K562 (cell line): ENCODE measurements at regions not wholly inside any gene's neighbourhood (a gene's known extent, or its start where the extent isn't known, plus 50 kb on each side); places are given as distances from the start of the nearest gene placed in this dataset.
A peak's percentile ranks its signal among the peaks of the same experiment; 100 is the strongest.

Experiments
- BRD4 ChIP-seq: fragments of 200-600 bp; sonication (generic); IDR thresholded peaks from 2 replicates; pipeline ENCODE4 v1.6.1; 2017; ENCODE audit warnings: inconsistent platforms
- BRF1 ChIP-seq: IDR thresholded peaks from 3 replicates; pipeline ENCODE4 v1.6.1; 2011; ENCODE audit warnings: borderline replicate concordance, mild to moderate bottlenecking; ENCODE audit not compliant: insufficient read length; ENCODE audit errors: extremely low read depth
- ETS2 ChIP-seq: IDR thresholded peaks from 2 replicates; pipeline ENCODE4 v1.6.1; 2016; ENCODE audit warnings: borderline replicate concordance, missing genetic modification characterization, mild to moderate bottlenecking, moderate library complexity, missing compliant biosample characterization; ENCODE audit not compliant: poor library complexity, severe bottlenecking
- HINFP ChIP-seq: fragments of 450-650 bp; conservative IDR thresholded peaks from 2 replicates; pipeline ENCODE4 v1.6.1; 2016; ENCODE audit warnings: missing genetic modification characterization, low read depth, mild to moderate bottlenecking, control low read depth, missing compliant biosample characterization
- HMG20A ChIP-seq: fragments of 450-650 bp; formaldehyde crosslinking; conservative IDR thresholded peaks from 2 replicates; pipeline ENCODE4 v1.4.0; 2020; ENCODE audit warnings: mild to moderate bottlenecking, mixed read lengths
- MAZ ChIP-seq, 2 experiments: fragments of 450-650 bp in 1 of 2; sonication (generic) in 1 of 2; formaldehyde crosslinking; IDR thresholded peaks in 1 of 2; conservative IDR thresholded peaks in 1 of 2; 2 replicates each; pipeline versions ENCODE4 v1.4.0 to v1.5.0; 2020; ENCODE audit warnings: mild to moderate bottlenecking in 1 of 2, missing genetic modification reagents in 1 of 2
- PBX2 ChIP-seq, 2 experiments: IDR thresholded peaks in 1 of 2; conservative IDR thresholded peaks in 1 of 2; 2 replicates each; pipeline ENCODE4 v1.6.1; 2016; ENCODE audit warnings: low read depth in 2 of 2, mild to moderate bottlenecking in 1 of 2, missing compliant biosample characterization in 1 of 2, missing genetic modification characterization in 1 of 2, moderate library complexity in 1 of 2
- PKNOX1 ChIP-seq: fragments of 450-650 bp; IDR thresholded peaks from 2 replicates; pipeline ENCODE4 v1.6.1; 2016
- POLR2AphosphoS5 ChIP-seq: IDR thresholded peaks from 2 replicates; pipeline ENCODE4 v1.6.1; 2011; ENCODE audit warnings: mild to moderate bottlenecking, low read depth, low read length, moderate library complexity; ENCODE audit not compliant: control insufficient read depth, insufficient read depth
- RBFOX2 ChIP-seq: fragments of 200-400 bp; formaldehyde crosslinking; IDR thresholded peaks from 2 replicates; pipeline ENCODE4 v1.6.1; 2017; ENCODE audit warnings: low read depth, mild to moderate bottlenecking, low read length, moderate library complexity
- TSHZ1 ChIP-seq: fragments of 250-450 bp; sonication (Bioruptor Pico); IDR thresholded peaks from 2 replicates; pipeline ENCODE4 v1.4.0; 2020; ENCODE audit warnings: mild to moderate bottlenecking, moderate library complexity
- YBX1 ChIP-seq: fragments of 450-650 bp; IDR thresholded peaks from 2 replicates; pipeline ENCODE4 v1.7.1; 2016; ENCODE audit warnings: mild to moderate bottlenecking
- ZNF639 ChIP-seq, 2 experiments: fragments of 200-800 bp in 1 of 2; sonication (Bioruptor generic) in 1 of 2; sonication (generic) in 1 of 2; formaldehyde crosslinking in 1 of 2; IDR thresholded peaks in 1 of 2; conservative IDR thresholded peaks in 1 of 2; 2 replicates each; pipeline versions ENCODE4 v1.5.0 to v1.6.1; 2016 to 2020; ENCODE audit warnings: missing compliant biosample characterization in 1 of 2, missing genetic modification characterization in 1 of 2, missing genetic modification reagents in 1 of 2
- ZNF644 ChIP-seq: fragments of 200-800 bp; sonication (Bioruptor generic); IDR thresholded peaks from 2 replicates; pipeline ENCODE4 v1.6.1; 2016; ENCODE audit warnings: low read depth, missing genetic modification characterization, missing compliant biosample characterization

- TF ChIP-seq POLR2AphosphoS5 = no peak
- no peak for TF ChIP-seq YBX1
- peak; percentile 38 for TF ChIP-seq RBFOX2
- TF ChIP-seq ETS2 (tag) = no peak
- no peak for TF ChIP-seq HMG20A
- TF ChIP-seq BRF1 = no peak
- 0 out of 2 replicates have a peak, but pooled peaks have one; percentile 5 for TF ChIP-seq TSHZ1 (CRISPR knock-in tag)
- TF ChIP-seq BRD4 = 0 out of 2 replicates have a peak, but pooled peaks have one; percentile 60
- TF ChIP-seq PKNOX1 = peak; percentile 72
- TF ChIP-seq ZNF644 (tag) = peak; percentile 73
- no peak for TF ChIP-seq HINFP (tag)
- no peak for TF ChIP-seq PBX2 (CRISPR knock-in tag; IDR thresholded peaks at IDR 0.05; ENCODE audit: low read depth)
- TF ChIP-seq PBX2 (tag; conservative IDR thresholded peaks at IDR 0.05; ENCODE audit: low read depth) = peak; percentile 38; the same call in 1 of the 2 replicates
- peak in 1 of 2 experiments; percentile 38; a peak in 1 of 4 replicates for TF ChIP-seq ZNF639 (CRISPR knock-in tag; conservative IDR thresholded peaks at IDR 0.05 in 1 of 2, IDR thresholded peaks at IDR 0.05 in 1 of 2)
- 0 out of 4 replicates have a peak, but pooled peaks of 1 of the 2 experiments have one; percentile 26 for TF ChIP-seq MAZ (CRISPR knock-in tag; conservative IDR thresholded peaks at IDR 0.05 in 1 of 2, IDR thresholded peaks at IDR 0.05 in 1 of 2)
Measured at GRCh38 chr10:23512355-23513058, 73.6 kb downstream of the OTUD1 start (continued).
